ENCODE measurements at regions not wholly inside any gene's neighbourhood (a gene's known extent, or its start where the extent isn't known, plus 50 kb on each side); places are given as distances from the start of the nearest gene placed in this dataset.

DNA sequence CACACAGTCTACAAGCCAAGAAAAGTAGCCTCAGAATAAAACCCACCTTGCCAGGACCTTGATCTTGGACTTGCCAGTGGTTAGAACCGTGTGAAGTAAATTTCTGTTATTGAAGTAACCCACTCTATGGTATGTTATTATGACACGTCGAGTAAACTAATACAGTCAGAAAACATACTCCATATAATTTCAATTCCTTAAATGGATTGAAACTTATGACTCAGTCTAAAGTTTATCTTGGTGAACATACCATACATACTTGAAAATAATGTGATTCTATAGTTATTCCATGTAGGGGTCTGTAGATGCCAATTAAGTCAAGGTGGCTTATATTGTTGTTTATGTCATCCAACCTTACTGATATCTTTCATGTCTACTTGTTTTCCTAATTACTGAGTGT, 950.7 kb downstream of the TLE4 start:
- Histone ChIP-seq H3K9ac (ENCODE audit: low read length) (no peak overlapping the region), H3K4me1 (ENCODE audit: control insufficient read depth, low read depth, low read length) (no peaks in the 10 kb centered on the region), H3K4me3 (ENCODE audit: low read length) (no peak overlapping the region), H3K9me3 (ENCODE audit: control insufficient read depth, low read depth, low read length) (no peaks in the 10 kb centered on the region), H3K27me3 (ENCODE audit: control insufficient read depth, insufficient read depth, low read length) (no peaks in the 10 kb centered on the region), H3K27ac (ENCODE audit: low read length) (no peak overlapping the region), H3K36me3 (ENCODE audit: control insufficient read depth, low read depth, low read length) (no peaks in the 10 kb centered on the region)

DNA sequence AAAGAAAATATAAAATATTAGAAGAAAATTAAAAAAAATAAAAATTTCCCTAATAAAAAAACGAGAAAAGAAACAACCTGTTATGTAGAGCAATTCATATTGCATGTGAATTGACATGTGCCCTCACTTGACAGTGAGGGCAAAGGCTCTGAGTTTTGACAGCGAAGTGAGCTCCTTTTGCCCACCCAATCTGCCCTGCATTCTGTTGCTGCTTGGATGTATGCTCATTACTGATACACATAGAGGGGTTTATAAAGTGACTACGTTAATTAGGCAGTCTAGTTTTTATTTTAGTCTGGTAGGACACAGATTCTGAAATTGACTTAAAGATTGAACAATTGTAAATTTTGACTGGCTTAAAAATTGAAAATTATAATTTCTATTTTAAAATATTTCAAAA, 949.4 kb downstream of the TLE4 start:
- no peak overlapping the region for H3K4me3 ChIP-seq (ENCODE audit: low read length)
- no peaks in the 10 kb centered on the region for H3K9me3 ChIP-seq (ENCODE audit: control insufficient read depth, low read depth, low read length)
- no peaks in the 10 kb centered on the region for H3K27me3 ChIP-seq (ENCODE audit: control insufficient read depth, insufficient read depth, low read length)
- H3K4me1 ChIP-seq (ENCODE audit: control insufficient read depth, low read depth, low read length), result no peaks in the 10 kb centered on the region
- no peaks in the 10 kb centered on the region for H3K36me3 ChIP-seq (ENCODE audit: control insufficient read depth, low read depth, low read length)
- H3K9ac ChIP-seq (ENCODE audit: low read length), result no peak overlapping the region
- H3K27ac ChIP-seq (ENCODE audit: low read length), result no peak overlapping the region

DNA sequence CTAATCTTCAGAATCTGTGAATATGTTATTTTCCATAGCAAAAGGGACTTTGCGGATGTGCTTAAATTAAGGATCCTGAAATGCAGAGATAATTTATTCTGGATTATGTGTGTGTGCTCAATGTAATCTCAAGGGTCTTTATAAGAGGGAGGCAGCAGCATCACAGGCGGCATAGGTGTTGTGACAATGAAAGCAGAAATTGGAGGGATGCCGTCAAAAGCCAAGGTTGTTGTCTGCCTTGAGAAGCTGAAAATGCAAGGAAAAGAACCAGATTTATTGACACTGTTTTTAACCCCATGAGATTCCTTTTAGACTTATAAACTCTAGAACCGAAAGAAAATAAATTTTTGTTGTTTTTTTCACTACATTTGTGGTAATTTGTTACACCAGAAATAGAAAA, 948.5 kb downstream of the TLE4 start:
- no peak overlapping the region for H3K9ac ChIP-seq (ENCODE audit: low read length)
- H3K36me3 ChIP-seq (ENCODE audit: control insufficient read depth, low read depth, low read length), result no peaks in the 10 kb centered on the region
- no peaks in the 10 kb centered on the region for H3K4me1 ChIP-seq (ENCODE audit: control insufficient read depth, low read depth, low read length)
- no peaks in the 10 kb centered on the region for H3K9me3 ChIP-seq (ENCODE audit: control insufficient read depth, low read depth, low read length)
- H3K27ac ChIP-seq (ENCODE audit: low read length), result no peak overlapping the region
- no peaks in the 10 kb centered on the region for H3K27me3 ChIP-seq (ENCODE audit: control insufficient read depth, insufficient read depth, low read length)
- H3K4me3 ChIP-seq (ENCODE audit: low read length), result no peak overlapping the region

DNA sequence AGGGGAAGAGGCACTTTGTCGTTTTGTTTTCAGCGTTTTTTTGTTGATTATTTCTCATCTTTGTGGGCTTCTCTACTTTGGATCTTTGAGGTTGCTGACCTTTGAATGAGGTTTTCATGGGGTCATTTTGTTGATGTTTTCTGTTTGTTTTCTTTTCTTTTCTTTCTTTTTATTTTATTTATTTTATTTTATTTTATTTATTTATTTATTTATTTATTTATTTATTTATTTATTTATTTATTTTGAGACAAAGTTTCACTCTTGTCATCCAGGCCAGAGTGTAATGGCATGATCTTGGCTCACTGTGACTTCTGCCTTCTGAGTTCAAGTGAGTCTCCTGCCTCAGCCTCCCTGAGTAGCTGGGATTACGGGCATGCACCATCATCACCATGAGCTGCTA, 946.7 kb downstream of the TLE4 start:
- no peak overlapping the region for H3K4me3 ChIP-seq (ENCODE audit: low read length)
- no peaks in the 10 kb centered on the region for H3K36me3 ChIP-seq (ENCODE audit: control insufficient read depth, low read depth, low read length)
- no peaks in the 10 kb centered on the region for H3K9me3 ChIP-seq (ENCODE audit: control insufficient read depth, low read depth, low read length)
- H3K27ac ChIP-seq (ENCODE audit: low read length), result no peak overlapping the region
- no peak overlapping the region for H3K9ac ChIP-seq (ENCODE audit: low read length)
- no peaks in the 10 kb centered on the region for H3K27me3 ChIP-seq (ENCODE audit: control insufficient read depth, insufficient read depth, low read length)
- H3K4me1 ChIP-seq (ENCODE audit: control insufficient read depth, low read depth, low read length), result no peaks in the 10 kb centered on the region

DNA sequence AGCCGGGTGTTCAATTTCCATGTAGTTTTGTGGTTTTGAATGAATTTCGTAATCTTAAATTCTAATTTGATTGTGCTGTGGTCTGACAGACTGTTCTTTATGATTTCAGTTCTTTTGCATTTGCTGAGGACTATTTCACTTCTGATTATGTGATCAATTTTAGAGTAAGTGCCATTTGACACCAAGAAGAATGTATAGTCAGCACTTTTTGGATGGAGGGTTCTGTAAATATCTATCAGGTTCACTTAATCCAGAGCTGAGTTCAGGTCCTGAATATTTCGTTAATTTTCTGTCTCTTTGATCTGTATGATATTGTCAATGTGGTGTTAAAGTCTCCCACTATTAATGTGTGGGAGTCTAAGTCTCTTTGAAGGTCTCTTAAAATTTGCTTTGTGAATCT, 944.9 kb downstream of the TLE4 start:
- Histone ChIP-seq H3K27ac (ENCODE audit: low read length) (no peak overlapping the region), H3K36me3 (ENCODE audit: control insufficient read depth, low read depth, low read length) (no peaks in the 10 kb centered on the region), H3K4me3 (ENCODE audit: low read length) (no peak overlapping the region), H3K27me3 (ENCODE audit: control insufficient read depth, insufficient read depth, low read length) (no peaks in the 10 kb centered on the region), H3K9me3 (ENCODE audit: control insufficient read depth, low read depth, low read length) (no peaks in the 10 kb centered on the region), H3K4me1 (ENCODE audit: control insufficient read depth, low read depth, low read length) (no peaks in the 10 kb centered on the region), H3K9ac (ENCODE audit: low read length) (no peak overlapping the region)

DNA sequence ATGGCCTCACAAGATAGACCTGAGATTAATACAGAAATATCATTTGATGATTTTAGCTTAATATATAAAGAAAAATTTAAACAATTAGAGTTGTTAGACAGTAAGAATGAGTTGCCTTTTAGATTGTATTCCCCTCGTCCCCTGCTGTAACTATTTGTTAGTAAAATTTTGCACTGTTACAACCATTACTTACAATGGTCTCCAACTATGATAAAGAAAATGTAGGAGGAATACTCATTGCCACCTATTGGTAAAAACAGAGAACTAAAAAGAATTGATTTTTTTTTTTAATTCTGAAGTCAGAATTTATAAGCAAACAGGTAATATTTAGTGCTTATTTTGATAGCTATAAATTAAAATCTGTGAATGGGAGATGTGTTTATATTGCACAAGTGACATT, 937.6 kb downstream of the TLE4 start:
- H3K27me3 ChIP-seq (ENCODE audit: control insufficient read depth, insufficient read depth, low read length), result no peaks in the 10 kb centered on the region
- no peak overlapping the region for H3K27ac ChIP-seq (ENCODE audit: low read length)
- no peak overlapping the region for H3K9ac ChIP-seq (ENCODE audit: low read length)
- H3K9me3 ChIP-seq (ENCODE audit: control insufficient read depth, low read depth, low read length), result no peaks in the 10 kb centered on the region
- H3K4me1 ChIP-seq (ENCODE audit: control insufficient read depth, low read depth, low read length), result no peaks in the 10 kb centered on the region
- no peaks in the 10 kb centered on the region for H3K36me3 ChIP-seq (ENCODE audit: control insufficient read depth, low read depth, low read length)
- H3K4me3 ChIP-seq (ENCODE audit: low read length), result no peak overlapping the region

DNA sequence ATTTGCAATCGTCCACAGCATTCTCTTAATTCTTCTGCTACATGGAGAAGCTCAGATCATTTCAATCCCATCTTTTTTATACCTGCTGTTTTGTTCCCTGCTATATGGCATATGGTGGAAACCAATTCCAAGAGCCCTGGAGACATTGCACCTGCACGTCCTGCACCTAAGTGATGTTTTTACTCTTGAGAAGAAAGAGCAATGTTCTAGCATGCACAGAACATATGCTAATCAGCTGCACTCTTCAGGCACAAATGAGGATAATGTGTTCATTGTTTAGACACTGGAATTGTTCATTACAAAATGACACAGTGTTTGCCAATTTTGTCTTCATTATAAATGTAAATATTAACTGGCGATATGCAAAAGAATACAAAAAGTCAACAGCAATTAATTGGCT, 935.8 kb downstream of the TLE4 start:
- Histone ChIP-seq H3K9ac (ENCODE audit: low read length) (no peak overlapping the region), H3K27ac (ENCODE audit: low read length) (no peak overlapping the region), H3K4me1 (ENCODE audit: control insufficient read depth, low read depth, low read length) (no peaks in the 10 kb centered on the region), H3K36me3 (ENCODE audit: control insufficient read depth, low read depth, low read length) (no peaks in the 10 kb centered on the region), H3K4me3 (ENCODE audit: low read length) (no peak overlapping the region), H3K27me3 (ENCODE audit: control insufficient read depth, insufficient read depth, low read length) (no peaks in the 10 kb centered on the region), H3K9me3 (ENCODE audit: control insufficient read depth, low read depth, low read length) (no peaks in the 10 kb centered on the region)

DNA sequence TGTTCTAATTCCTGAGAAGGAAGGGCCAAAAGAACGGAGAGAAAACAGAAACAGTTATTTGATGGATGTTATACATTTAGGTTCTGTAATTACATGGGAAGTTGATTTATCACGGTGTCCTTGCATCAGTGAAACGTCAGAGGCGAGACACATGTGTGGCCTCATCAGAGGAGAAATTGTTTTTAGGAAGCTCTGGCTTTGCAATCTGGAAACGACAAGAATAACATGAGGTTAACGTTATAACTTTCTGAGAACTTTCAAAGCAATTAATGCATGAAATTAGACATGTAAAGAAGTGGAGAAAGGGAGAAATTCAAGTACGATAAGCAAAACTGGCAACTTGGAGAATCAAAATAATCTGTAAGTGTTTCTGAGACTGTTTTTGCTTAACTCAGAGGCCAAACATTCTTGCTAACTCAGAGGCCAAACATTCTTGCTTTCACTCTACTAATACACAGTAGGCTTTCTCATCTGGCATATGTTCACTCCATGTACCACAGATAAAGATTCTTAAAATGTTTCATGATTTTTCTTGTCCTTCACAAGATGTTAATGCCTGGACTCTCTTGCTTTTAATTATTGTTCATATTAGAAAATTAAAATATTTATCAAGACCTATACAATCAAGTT, 933.0 kb downstream of the TLE4 start:
- Histone ChIP-seq H3K27me3 (ENCODE audit: control insufficient read depth, insufficient read depth, low read length) (no peaks in the 10 kb centered on the region), H3K9me3 (ENCODE audit: control insufficient read depth, low read depth, low read length) (no peaks in the 10 kb centered on the region), H3K4me3 (ENCODE audit: low read length) (no peak overlapping the region), H3K9ac (ENCODE audit: low read length) (no peak overlapping the region), H3K27ac (ENCODE audit: low read length) (no peak overlapping the region), H3K36me3 (ENCODE audit: control insufficient read depth, low read depth, low read length) (no peaks in the 10 kb centered on the region), H3K4me1 (ENCODE audit: control insufficient read depth, low read depth, low read length) (no peaks in the 10 kb centered on the region)

DNA sequence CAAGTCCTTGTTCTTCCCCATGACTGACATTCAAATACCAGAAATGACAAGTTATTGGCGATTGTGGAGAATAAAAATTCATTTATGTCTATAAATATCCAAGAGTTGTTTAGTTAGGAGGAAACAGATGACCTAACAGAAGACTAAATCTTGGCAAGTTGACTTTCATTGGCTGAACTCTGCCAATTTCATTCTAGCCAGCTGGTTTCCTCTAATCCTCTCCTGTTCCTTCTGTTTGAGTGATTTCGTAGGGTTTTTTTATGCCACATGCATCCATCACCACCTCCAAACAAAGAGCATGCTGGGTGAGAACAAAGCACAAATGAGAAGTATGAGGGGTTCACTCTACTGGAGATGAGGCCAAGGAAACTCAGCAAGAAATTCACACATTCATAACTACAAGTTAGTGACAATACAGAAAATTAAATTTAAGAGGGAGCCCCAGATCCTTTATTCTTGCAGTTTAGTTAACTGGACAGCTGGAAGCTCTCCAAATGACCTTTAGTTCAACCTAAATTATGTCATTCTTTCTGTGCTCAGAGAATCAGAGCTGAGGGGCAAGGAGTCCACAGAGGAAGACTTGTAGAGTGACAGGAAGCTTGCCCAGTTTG, 932.0 kb downstream of the TLE4 start:
- H3K27ac ChIP-seq (ENCODE audit: low read length), result no peak overlapping the region
- no peaks in the 10 kb centered on the region for H3K36me3 ChIP-seq (ENCODE audit: control insufficient read depth, low read depth, low read length)
- no peak overlapping the region for H3K4me3 ChIP-seq (ENCODE audit: low read length)
- H3K9me3 ChIP-seq (ENCODE audit: control insufficient read depth, low read depth, low read length), result no peaks in the 10 kb centered on the region
- no peak overlapping the region for H3K9ac ChIP-seq (ENCODE audit: low read length)
- H3K4me1 ChIP-seq (ENCODE audit: control insufficient read depth, low read depth, low read length), result no peaks in the 10 kb centered on the region
- no peaks in the 10 kb centered on the region for H3K27me3 ChIP-seq (ENCODE audit: control insufficient read depth, insufficient read depth, low read length)

DNA sequence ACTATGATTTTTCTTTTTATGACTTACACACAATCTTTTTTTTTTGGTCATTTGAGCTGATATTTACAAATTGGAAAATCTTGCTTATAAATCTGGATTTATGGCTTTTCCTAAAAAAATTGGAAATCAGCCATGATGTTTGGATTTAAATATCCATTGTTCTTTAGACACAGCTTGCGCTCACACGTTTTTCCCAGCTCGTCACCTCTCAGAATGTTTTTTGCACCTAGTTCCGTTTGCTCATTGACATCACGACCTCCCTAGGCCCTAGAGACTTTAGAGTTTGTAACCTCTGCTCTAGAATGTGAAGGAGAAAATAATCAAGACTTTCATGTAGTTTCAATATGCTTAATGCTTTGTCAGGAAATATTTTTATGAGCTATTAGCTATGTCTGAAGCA, 930.5 kb downstream of the TLE4 start:
- no peak overlapping the region for H3K9ac ChIP-seq (ENCODE audit: low read length)
- H3K9me3 ChIP-seq (ENCODE audit: control insufficient read depth, low read depth, low read length), result no peaks in the 10 kb centered on the region
- no peak overlapping the region for H3K27ac ChIP-seq (ENCODE audit: low read length)
- H3K4me3 ChIP-seq (ENCODE audit: low read length), result no peak overlapping the region
- H3K36me3 ChIP-seq (ENCODE audit: control insufficient read depth, low read depth, low read length), result no peaks in the 10 kb centered on the region
- H3K4me1 ChIP-seq (ENCODE audit: control insufficient read depth, low read depth, low read length), result no peaks in the 10 kb centered on the region
- H3K27me3 ChIP-seq (ENCODE audit: control insufficient read depth, insufficient read depth, low read length), result no peaks in the 10 kb centered on the region

DNA sequence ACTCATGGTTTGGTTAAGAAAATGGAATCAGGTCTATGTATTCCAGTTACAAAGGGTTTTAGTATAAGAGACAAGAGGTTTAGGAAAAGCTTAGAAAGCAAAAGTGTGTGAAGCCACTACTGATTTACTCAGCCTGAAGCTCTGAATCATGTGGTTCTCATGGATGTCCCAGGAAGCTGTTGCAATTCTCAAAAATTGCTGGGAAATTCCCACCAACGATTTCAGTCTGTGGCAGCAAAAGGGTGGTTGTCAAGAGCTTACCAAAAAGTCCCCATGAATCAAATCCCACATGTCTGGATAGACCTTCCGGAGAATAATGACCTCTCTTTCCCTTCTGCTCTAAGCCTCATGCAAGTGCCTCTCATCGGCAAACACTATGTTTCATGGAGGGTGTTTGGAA, 929.9 kb downstream of the TLE4 start:
- no peaks in the 10 kb centered on the region for H3K36me3 ChIP-seq (ENCODE audit: control insufficient read depth, low read depth, low read length)

DNA sequence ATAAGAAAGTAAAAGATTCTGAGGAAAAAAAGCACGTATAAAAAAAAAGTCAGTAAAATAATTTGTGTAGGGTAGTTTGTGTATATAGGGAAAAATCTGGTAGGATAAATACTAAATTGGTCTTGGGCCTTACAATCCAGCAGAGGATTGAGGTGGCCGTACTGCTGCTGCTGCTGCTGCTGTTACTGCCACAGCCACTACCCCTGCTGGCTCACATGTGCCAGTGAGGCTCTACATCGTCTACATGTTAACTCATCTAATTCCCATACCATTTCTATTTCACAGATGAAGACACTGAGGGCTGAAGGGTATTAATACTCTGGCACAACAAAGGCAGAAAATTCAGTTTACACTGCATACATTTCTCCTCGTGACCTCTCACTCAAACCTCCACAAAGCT, 928.5 kb downstream of the TLE4 start:
- Histone ChIP-seq H3K4me1 (ENCODE audit: control insufficient read depth, low read depth, low read length) (no peaks in the 10 kb centered on the region), H3K36me3 (ENCODE audit: control insufficient read depth, low read depth, low read length) (no peaks in the 10 kb centered on the region), H3K27ac (ENCODE audit: low read length) (no peak overlapping the region), H3K9ac (ENCODE audit: low read length) (peak overlapping the region; percentile 3), H3K27me3 (ENCODE audit: control insufficient read depth, insufficient read depth, low read length) (no peaks in the 10 kb centered on the region), H3K4me3 (ENCODE audit: low read length) (no peak overlapping the region), H3K9me3 (ENCODE audit: control insufficient read depth, low read depth, low read length) (no peaks in the 10 kb centered on the region)

More for the DNA sequence above, 929.9 kb downstream of the TLE4 start:
- Histone ChIP-seq H3K9ac (ENCODE audit: low read length) (no peak overlapping the region), H3K9me3 (ENCODE audit: control insufficient read depth, low read depth, low read length) (no peaks in the 10 kb centered on the region), H3K27me3 (ENCODE audit: control insufficient read depth, insufficient read depth, low read length) (no peaks in the 10 kb centered on the region), H3K4me3 (ENCODE audit: low read length) (no peak overlapping the region), H3K27ac (ENCODE audit: low read length) (no peak overlapping the region), H3K4me1 (ENCODE audit: control insufficient read depth, low read depth, low read length) (no peaks in the 10 kb centered on the region)

Data from iPS-18a (cell line).